ENCODE measurements at regions not wholly inside any gene's neighbourhood (a gene's known extent, or its start where the extent isn't known, plus 50 kb on each side); places are given as distances from the start of the nearest gene placed in this dataset.
"Not testable (repeated sequence)": the region's sequence is repeated elsewhere in the genome, so short reads cannot be mapped to it uniquely, and the experiment has no call there.

- no peak for DNase-seq
These were observed 309.1 kb upstream of the CELF4 start for GRCh38 chr18:37874721-37875120.

- DNase-seq = no peak
These were observed 307.8 kb upstream of the CELF4 start for GRCh38 chr18:37873416-37873815.

- no peak for DNase-seq
These were observed 307.0 kb upstream of the CELF4 start for GRCh38 chr18:37872562-37872961.

GRCh38 chr18:37871561-37871960 lies 306.0 kb upstream of the CELF4 start:
- no peak for DNase-seq

- no peak for DNase-seq
These were observed 303.5 kb upstream of the CELF4 start for GRCh38 chr18:37869051-37869450.

- no peak for DNase-seq
These were observed 298.5 kb upstream of the CELF4 start for GRCh38 chr18:37864122-37864521.

- no peak for DNase-seq
These were observed 296.4 kb upstream of the CELF4 start for GRCh38 chr18:37861981-37862380.

- DNase-seq = no peak
These were observed 288.8 kb upstream of the CELF4 start for GRCh38 chr18:37854396-37854795.

GRCh38 chr18:37853706-37854105 lies 288.1 kb upstream of the CELF4 start:
- no peak for DNase-seq

- DNase-seq = no peak
These were observed 286.9 kb upstream of the CELF4 start for GRCh38 chr18:37852464-37852863.

GRCh38 chr18:37847544-37847943 lies 281.9 kb upstream of the CELF4 start:
- no peak for DNase-seq

GRCh38 chr18:37846996-37847395 lies 281.4 kb upstream of the CELF4 start:
- no peak for DNase-seq

GRCh38 chr18:37845498-37845897 lies 279.9 kb upstream of the CELF4 start:
- no peak for DNase-seq

- no peak for DNase-seq
These were observed 278.8 kb upstream of the CELF4 start for GRCh38 chr18:37844209-37844970.

- DNase-seq = no peak
These were observed 272.5 kb upstream of the CELF4 start for GRCh38 chr18:37838083-37838482.

- DNase-seq = no peak
These were observed 270.7 kb upstream of the CELF4 start for GRCh38 chr18:37836071-37836970.

- DNase-seq = not testable (repeated sequence)
These were observed 266.6 kb upstream of the CELF4 start for GRCh38 chr18:37832010-37832695.

GRCh38 chr18:37812961-37813360 lies 247.4 kb upstream of the CELF4 start:
- no peak for DNase-seq

- DNase-seq = no peak
These were observed 240.3 kb upstream of the CELF4 start for GRCh38 chr18:37805773-37806404.

- no peak for DNase-seq
These were observed 231.3 kb upstream of the CELF4 start for GRCh38 chr18:37796823-37797349.

GRCh38 chr18:37787452-37787851 lies 221.9 kb upstream of the CELF4 start:
- DNase-seq = no peak

- no peak for DNase-seq
These were observed 218.2 kb upstream of the CELF4 start for GRCh38 chr18:37783771-37784170.

GRCh38 chr18:37779220-37779619 lies 213.6 kb upstream of the CELF4 start:
- no peak for DNase-seq

All from T1000 (cell line).